ENCODE measurements at regions not wholly inside any gene's neighbourhood (a gene's known extent, or its start where the extent isn't known, plus 50 kb on each side); places are given as distances from the start of the nearest gene placed in this dataset.

DNA sequence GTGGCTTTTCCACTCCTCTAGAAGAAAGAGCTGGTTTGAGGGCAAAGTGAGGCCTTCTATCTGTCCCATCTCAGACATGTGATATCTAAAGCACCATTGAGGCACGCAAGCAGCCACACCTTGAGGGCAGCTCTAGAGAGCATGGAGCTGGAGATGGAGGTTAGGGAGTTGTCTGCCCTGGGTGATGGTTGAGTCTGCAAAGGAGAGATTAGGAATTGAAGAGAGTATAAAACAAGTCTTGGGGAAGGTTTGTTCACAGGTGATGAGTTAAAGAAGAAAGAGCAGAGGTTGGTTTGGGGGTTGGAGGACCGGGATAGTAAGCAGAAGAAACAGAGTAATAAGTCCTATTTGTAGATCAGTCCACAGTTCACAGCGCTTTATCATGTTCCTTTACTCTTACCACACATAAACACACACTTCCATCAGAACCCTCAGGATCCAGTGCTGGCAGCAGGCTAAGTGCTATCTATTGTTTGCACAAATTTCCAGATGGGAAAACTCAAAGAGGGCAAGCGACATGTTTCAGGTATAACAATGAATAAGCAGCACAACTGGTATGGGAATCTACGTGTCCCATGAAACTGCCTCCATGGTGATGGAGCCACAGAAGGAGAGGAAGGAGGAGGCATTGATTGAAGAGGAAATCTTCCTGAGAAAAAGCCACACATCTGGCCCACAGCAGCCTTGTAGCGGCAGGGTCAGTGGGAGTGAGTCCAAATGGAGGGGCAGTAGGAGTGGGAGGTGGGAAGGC, 65.8 kb downstream of the RASSF10 start:
- TF ChIP-seq TCF12 (IDR thresholded peaks at IDR 0.05; ENCODE audit: low read depth), result no peak
- no peak for TF ChIP-seq ZBTB7A (IDR thresholded peaks at IDR 0.05; ENCODE audit: low read depth)
- no peak for TF ChIP-seq REST (IDR thresholded peaks at IDR 0.05; ENCODE audit: low read depth)
- no peak for TF ChIP-seq TEAD4 (IDR thresholded peaks at IDR 0.05)
- TF ChIP-seq FOXM1 (IDR thresholded peaks at IDR 0.05; ENCODE audit: borderline replicate concordance, low read depth), result no peak
- no peak for TF ChIP-seq EP300 (IDR thresholded peaks at IDR 0.05; ENCODE audit: borderline replicate concordance)
- TF ChIP-seq USF1 (IDR thresholded peaks at IDR 0.05), result no peak
- TF ChIP-seq NFIC (IDR thresholded peaks at IDR 0.05), result no peak
- TF ChIP-seq TAF1 (IDR thresholded peaks at IDR 0.05; ENCODE audit: low read depth), result no peak
- TF ChIP-seq EGR1 (IDR thresholded peaks at IDR 0.05), result no peak

DNA sequence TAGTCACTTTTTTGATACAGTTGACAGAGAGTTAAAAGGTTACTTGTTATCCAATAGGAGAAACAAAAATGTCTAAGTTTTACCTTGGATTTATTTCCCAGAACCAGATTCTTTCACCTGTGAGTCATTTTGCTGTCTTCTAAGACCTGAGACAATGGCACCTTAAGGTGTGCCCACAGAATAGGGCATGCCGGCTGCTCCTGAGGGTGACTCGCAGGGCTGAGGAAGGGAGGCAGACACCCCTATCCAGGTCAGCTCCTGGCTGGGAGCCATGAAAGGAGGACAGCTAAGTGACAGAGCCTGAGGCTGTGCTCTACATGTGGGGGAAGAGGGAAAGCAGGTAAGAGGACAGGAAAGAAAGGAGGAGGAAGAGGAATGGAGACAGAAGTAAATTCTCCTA, 67.8 kb downstream of the RASSF10 start:
- TF ChIP-seq, protein P1, sequence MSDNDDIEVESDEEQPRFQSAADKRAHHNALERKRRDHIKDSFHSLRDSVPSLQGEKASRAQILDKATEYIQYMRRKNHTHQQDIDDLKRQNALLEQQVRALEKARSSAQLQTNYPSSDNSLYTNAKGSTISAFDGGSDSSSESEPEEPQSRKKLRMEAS (IDR thresholded peaks at IDR 0.05), result no peak
- TF ChIP-seq FOXM1 (IDR thresholded peaks at IDR 0.05; ENCODE audit: borderline replicate concordance, low read depth) (no peak), CEBPB (IDR thresholded peaks at IDR 0.05) (no peak), CREB1 (IDR thresholded peaks at IDR 0.05; ENCODE audit: low read depth) (no peak), RAD21 (IDR thresholded peaks at IDR 0.05; ENCODE audit: low read depth) (no peak), TAF1 (IDR thresholded peaks at IDR 0.05; ENCODE audit: low read depth) (no peak), USF1 (IDR thresholded peaks at IDR 0.05) (no peak), REST (IDR thresholded peaks at IDR 0.05; ENCODE audit: low read depth) (no peak), ZBTB7A (IDR thresholded peaks at IDR 0.05; ENCODE audit: low read depth) (no peak), NFIC (IDR thresholded peaks at IDR 0.05) (no peak)

DNA sequence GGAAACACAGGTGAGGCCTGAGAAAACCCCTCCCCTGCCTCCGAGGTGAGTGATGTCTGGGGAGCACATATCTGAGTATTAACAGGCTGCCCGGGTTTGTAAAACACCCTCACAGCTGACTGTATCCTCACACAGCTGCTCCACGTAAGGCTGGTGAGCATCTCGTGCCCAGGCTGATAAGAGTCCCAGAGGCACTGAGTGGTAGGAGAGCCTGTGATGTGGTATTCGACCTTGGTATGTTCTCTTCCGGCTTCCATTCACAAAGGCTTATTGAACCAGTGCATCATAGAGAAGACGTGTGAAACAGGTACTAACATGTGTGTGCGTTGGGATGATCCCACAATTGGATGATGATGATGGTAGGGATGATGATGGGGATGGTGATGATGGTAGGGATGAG, 71.7 kb downstream of the RASSF10 start:
- no peak for TF ChIP-seq TEAD4 (IDR thresholded peaks at IDR 0.05)
- no peak for TF ChIP-seq EGR1 (IDR thresholded peaks at IDR 0.05)
- no peak for TF ChIP-seq YY1 (IDR thresholded peaks at IDR 0.05; ENCODE audit: low read depth)
- no peak for TF ChIP-seq CEBPB (IDR thresholded peaks at IDR 0.05)
- no peak for TF ChIP-seq EP300 (IDR thresholded peaks at IDR 0.05; ENCODE audit: borderline replicate concordance)

GRCh38 chr11:13082588-13082987, 73.5 kb downstream of the RASSF10 start:
- TF ChIP-seq EGR1 (IDR thresholded peaks at IDR 0.05) (no peak), FOXM1 (IDR thresholded peaks at IDR 0.05; ENCODE audit: borderline replicate concordance, low read depth) (no peak), USF1 (IDR thresholded peaks at IDR 0.05) (no peak), TAF1 (IDR thresholded peaks at IDR 0.05; ENCODE audit: low read depth) (no peak)

GRCh38 chr11:13090228-13090708, 81.2 kb downstream of the RASSF10 start:
- no peak for TF ChIP-seq CREB1 (IDR thresholded peaks at IDR 0.05; ENCODE audit: low read depth)
- no peak for TF ChIP-seq CEBPB (IDR thresholded peaks at IDR 0.05)
- TF ChIP-seq TCF12 (IDR thresholded peaks at IDR 0.05; ENCODE audit: low read depth), result no peak
- TF ChIP-seq RAD21 (IDR thresholded peaks at IDR 0.05; ENCODE audit: low read depth), result no peak
- no peak for TF ChIP-seq EP300 (IDR thresholded peaks at IDR 0.05; ENCODE audit: borderline replicate concordance)
- no peak for TF ChIP-seq YY1 (IDR thresholded peaks at IDR 0.05; ENCODE audit: low read depth)
- TF ChIP-seq FOXM1 (IDR thresholded peaks at IDR 0.05; ENCODE audit: borderline replicate concordance, low read depth), result no peak

- no peak for TF ChIP-seq CREB1 (IDR thresholded peaks at IDR 0.05; ENCODE audit: low read depth)
- TF ChIP-seq, protein P1 (IDR thresholded peaks at IDR 0.05), result no peak
- TF ChIP-seq REST (IDR thresholded peaks at IDR 0.05; ENCODE audit: low read depth), result no peak
- no peak for TF ChIP-seq EP300 (IDR thresholded peaks at IDR 0.05; ENCODE audit: borderline replicate concordance)
- no peak for TF ChIP-seq YY1 (IDR thresholded peaks at IDR 0.05; ENCODE audit: low read depth)
- no peak for TF ChIP-seq TCF12 (IDR thresholded peaks at IDR 0.05; ENCODE audit: low read depth)
- TF ChIP-seq ZBTB7A (IDR thresholded peaks at IDR 0.05; ENCODE audit: low read depth), result no peak
- no peak for TF ChIP-seq RAD21 (IDR thresholded peaks at IDR 0.05; ENCODE audit: low read depth)
- TF ChIP-seq USF1 (IDR thresholded peaks at IDR 0.05), result no peak
- TF ChIP-seq TEAD4 (IDR thresholded peaks at IDR 0.05), result no peak
- TF ChIP-seq TAF1 (IDR thresholded peaks at IDR 0.05; ENCODE audit: low read depth), result no peak
- TF ChIP-seq CEBPB (IDR thresholded peaks at IDR 0.05), result no peak
- TF ChIP-seq NFIC (IDR thresholded peaks at IDR 0.05), result no peak
- no peak for TF ChIP-seq EGR1 (IDR thresholded peaks at IDR 0.05)
- no peak for TF ChIP-seq FOXM1 (IDR thresholded peaks at IDR 0.05; ENCODE audit: borderline replicate concordance, low read depth)
Measured at GRCh38 chr11:13091373-13091772, 82.3 kb downstream of the RASSF10 start.
